ENCODE measurements at regions not wholly inside any gene's neighbourhood (a gene's known extent, or its start where the extent isn't known, plus 50 kb on each side); places are given as distances from the start of the nearest gene placed in this dataset.

DNA sequence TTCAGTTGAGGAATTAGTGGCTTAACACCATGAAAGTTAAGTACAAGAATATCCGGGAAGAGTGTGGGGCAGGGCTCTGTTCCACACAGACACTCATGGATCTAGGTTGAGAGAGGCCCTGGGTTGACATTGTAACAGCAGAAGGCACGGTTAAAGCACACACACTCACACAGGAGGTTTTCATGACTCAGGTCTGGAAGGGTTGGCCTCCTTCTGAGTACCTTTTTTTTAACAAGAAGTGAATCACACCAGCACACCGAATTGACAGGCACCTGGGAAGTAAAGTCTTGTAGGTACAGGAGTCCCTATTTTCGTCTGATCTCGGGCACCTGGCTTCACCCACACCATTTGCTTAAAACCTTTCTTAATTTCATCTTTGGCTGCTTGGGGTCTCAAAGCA, 509.4 kb upstream of the ADARB2 start:
- ATAC-seq: no peak

DNA sequence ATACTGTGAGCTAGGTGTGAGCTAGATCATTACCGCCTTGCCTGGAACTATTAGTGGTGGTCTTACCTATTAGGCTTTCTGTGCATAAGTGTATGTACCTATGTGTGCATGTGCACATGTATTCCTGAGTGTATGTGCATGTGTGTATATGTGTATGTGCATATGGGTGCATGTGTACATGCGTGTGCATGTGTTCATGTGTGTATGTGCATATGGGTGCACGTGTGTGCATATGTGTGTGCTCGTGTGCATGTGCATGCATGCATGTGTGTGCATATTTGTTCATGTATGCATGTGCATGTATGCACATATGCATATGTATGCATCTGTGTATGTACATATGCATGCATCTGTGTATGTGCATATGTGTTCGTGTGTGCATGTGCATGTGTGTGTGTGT, 508.3 kb upstream of the ADARB2 start:
- 92 to 95% methylated on average over 5 of the region's 5 CpGs for WGBS, 2 donors
- intact Hi-C loops (cut with DNase I): no loop called here
- ATAC-seq: no peak

More for the DNA sequence above, 509.4 kb upstream of the ADARB2 start:
- Histone ChIP-seq H3K36me3 (no peaks in the 10 kb centered on the region), H3K27ac (no peak overlapping the region), H3K27me3 (no peaks in the 10 kb centered on the region), H3K9me3 (peaks cover 0 to 16% (median 0%) of the 10 kb centered on the region in 11 donors), H3K4me1 (no peaks in the 10 kb centered on the region), H3K4me3 (no peak overlapping the region)
- no peak for TF ChIP-seq CTCF (IDR thresholded peaks at IDR 0.05)
- no peak for DNase-seq
- 73 to 78% methylated on average over 5 of the region's 5 CpGs for whole genome bisulfite sequencing, 2 donors
- intact Hi-C loops (cut with DNase I): no loop called here

GRCh38 chr10:2244471-2244870, 507.1 kb upstream of the ADARB2 start:
- Histone ChIP-seq H3K36me3 (no peaks in the 10 kb centered on the region), H3K9me3 (peaks cover 0 to 7% (median 0%) of the 10 kb centered on the region in 11 donors), H3K4me1 (no peaks in the 10 kb centered on the region), H3K27me3 (no peaks in the 10 kb centered on the region), H3K4me3 (no peak overlapping the region), H3K27ac (no peak overlapping the region)
- DNase-seq (no peak), ATAC-seq (no peak)
- intact Hi-C loops (cut with DNase I): no loop called here
- TF ChIP-seq CTCF (IDR thresholded peaks at IDR 0.05): no peak
- 83 to 88% methylated on average over 12 of the region's 12 CpGs for WGBS, 2 donors

More for the DNA sequence above, 508.3 kb upstream of the ADARB2 start:
- no peak overlapping the region for H3K4me3 ChIP-seq
- DNase-seq: no peak
- no peaks in the 10 kb centered on the region for H3K36me3 ChIP-seq
- H3K4me1 ChIP-seq: no peaks in the 10 kb centered on the region
- H3K27ac ChIP-seq: no peak overlapping the region
- H3K27me3 ChIP-seq: no peaks in the 10 kb centered on the region
- peaks cover 0 to 15% (median 0%) of the 10 kb centered on the region in 11 donors for H3K9me3 ChIP-seq
- TF ChIP-seq CTCF (IDR thresholded peaks at IDR 0.05): no peak

- 69 to 77% methylated on average over 5 of the region's 5 CpGs for WGBS, 2 donors
Measured at GRCh38 chr10:2236876-2237275, 499.6 kb upstream of the ADARB2 start.

More at GRCh38 chr10:2236876-2237275, 499.6 kb upstream of the ADARB2 start:
- H3K4me1 ChIP-seq: no peaks in the 10 kb centered on the region
- no peaks in the 10 kb centered on the region for H3K36me3 ChIP-seq
- intact Hi-C loops (cut with DNase I): no loop called here
- no peak overlapping the region for H3K27ac ChIP-seq
- ATAC-seq (no peak), DNase-seq (no peak)
- H3K27me3 ChIP-seq: no peaks in the 10 kb centered on the region
- no peak overlapping the region for H3K4me3 ChIP-seq
- peaks cover 0 to 21% (median 0%) of the 10 kb centered on the region in 11 donors for H3K9me3 ChIP-seq
- TF ChIP-seq CTCF (IDR thresholded peaks at IDR 0.05): no peak
